SU-DHL-6 (cell line): ENCODE measurements at regions not wholly inside any gene's neighbourhood (a gene's known extent, or its start where the extent isn't known, plus 50 kb on each side); places are given as distances from the start of the nearest gene placed in this dataset.

Experiments
- H2AFZ ChIP-seq: fragments of 200-600 bp; sonication (generic); 2 replicates; pipeline ENCODE4 v1.6.1; 2014; ENCODE audit warnings: low read depth, mild to moderate bottlenecking, moderate library complexity, mixed read lengths, antibody characterized with exemption, low read length; ENCODE audit not compliant: severe bottlenecking
- H3F3A ChIP-seq: fragments of 200-600 bp; shearing (Covaris generic); 2 replicates; pipeline ENCODE4 v1.6.0; 2016; ENCODE audit warnings: antibody characterized with exemption, mild to moderate bottlenecking; ENCODE audit not compliant: insufficient read depth
- H3K27ac ChIP-seq: fragments of 200-600 bp; sonication (generic); 2 replicates; pipeline ENCODE4 v1.5.1; 2016; ENCODE audit warnings: low read depth, mild to moderate bottlenecking, low read length, moderate library complexity, mixed read lengths
- H3K27me3 ChIP-seq: fragments of 200-600 bp; sonication (generic), shearing (Covaris generic); 2 replicates; pipeline ENCODE4 v1.6.0; 2014; ENCODE audit warnings: mild to moderate bottlenecking, low read length
- H3K36me3 ChIP-seq: fragments of 200-600 bp; sonication (generic); 2 replicates; pipeline ENCODE4 v1.6.1; 2014; ENCODE audit warnings: mild to moderate bottlenecking, low read length, mixed read lengths
- H3K4me2 ChIP-seq: fragments of 300-600, 200-600 bp; shearing (Covaris generic), sonication (generic); 2 replicates; pipeline ENCODE4 v1.6.0; 2014; ENCODE audit warnings: low read length, low read depth, mild to moderate bottlenecking; ENCODE audit not compliant: poor library complexity, severe bottlenecking
- H3K4me3 ChIP-seq: fragments of 200-600 bp; sonication (generic); 2 replicates; pipeline ENCODE4 v1.5.1; 2014; ENCODE audit warnings: antibody characterized with exemption, low read length, mild to moderate bottlenecking, mixed read lengths; ENCODE audit not compliant: insufficient read depth, poor library complexity, severe bottlenecking
- H3K79me2 ChIP-seq: fragments of 200-600 bp; sonication (generic); 2 replicates; pipeline ENCODE4 v1.6.1; 2014; ENCODE audit warnings: mild to moderate bottlenecking, low read length, moderate library complexity; ENCODE audit not compliant: insufficient read depth
- H3K9ac ChIP-seq: fragments of 200-600 bp; sonication (generic); 2 replicates; pipeline ENCODE4 v1.7.0; 2014; ENCODE audit warnings: mild to moderate bottlenecking, low read length
- H3K9me2 ChIP-seq: fragments of 200-600 bp; sonication (generic); replicated peaks from 2 replicates; pipeline ENCODE4 v1.6.1; 2014; ENCODE audit warnings: low read length; ENCODE audit not compliant: insufficient read depth
- H3K9me3 ChIP-seq: fragments of 200-600 bp; sonication (generic); 2 replicates; pipeline ENCODE4 v1.6.1; 2014; ENCODE audit warnings: low read length, mixed read lengths; ENCODE audit not compliant: insufficient read depth
- H4K20me1 ChIP-seq: fragments of 200-600 bp; sonication (generic); 2 replicates; pipeline ENCODE4 v1.6.1; 2014; ENCODE audit warnings: low read depth, mild to moderate bottlenecking, antibody characterized with exemption, low read length, moderate library complexity, mixed read lengths
- CTCF ChIP-seq: fragments of 200-600 bp; sonication (generic); IDR thresholded peaks from one replicate; pipeline ENCODE4 v1.5.1; 2017; ENCODE audit warnings: antibody characterized with exemption, mild to moderate bottlenecking, low read length, moderate library complexity; ENCODE audit not compliant: insufficient read depth, poor library complexity, severe bottlenecking
- EZH2phosphoT487 ChIP-seq: fragments of 200-600 bp; sonication (generic), shearing (Covaris generic); conservative IDR thresholded peaks from 2 replicates; pipeline ENCODE4 v1.6.1; 2018; ENCODE audit warnings: mild to moderate bottlenecking, antibody characterized with exemption, low read length, moderate library complexity, mixed read lengths

DNA sequence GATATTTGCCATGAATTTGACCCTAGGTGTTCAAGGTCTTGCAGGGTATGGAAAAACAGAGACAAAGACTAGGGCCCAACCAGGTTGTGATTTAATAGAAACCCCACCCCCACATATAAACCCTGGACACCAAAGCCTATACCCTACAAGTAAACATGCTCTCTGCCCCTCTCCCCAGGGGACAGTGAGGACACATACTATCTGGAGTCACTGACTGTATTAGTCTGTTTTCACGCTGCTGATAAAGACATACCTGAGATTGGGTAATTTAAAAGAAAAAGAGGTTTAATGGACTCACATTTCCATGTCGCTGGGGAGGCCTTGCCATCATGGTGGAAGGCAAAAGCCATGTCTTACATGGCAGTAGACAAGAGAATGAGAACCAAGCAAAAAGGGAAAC, 88.3 kb downstream of the RAP2A start:
- Histone ChIP-seq H3K4me2 (no peak overlapping the region), H3K4me3 (no peak overlapping the region), H3K36me3 (no peaks in the 10 kb centered on the region), H3K27ac (no peak overlapping the region), H3K9me3 (no peaks in the 10 kb centered on the region), H3K9ac (no peak overlapping the region), H3K79me2 (no peaks in the 10 kb centered on the region), H4K20me1 (no peaks in the 10 kb centered on the region), H3K27me3 (no peaks in the 10 kb centered on the region), H3K9me2 (no peaks in the 10 kb centered on the region), H2AFZ (no peak overlapping the region), H3F3A (no peaks in the 10 kb centered on the region)
- TF ChIP-seq EZH2phosphoT487, result no peak

- Histone ChIP-seq H3K9me3 (no peaks in the 10 kb centered on the region), H3K27me3 (no peaks in the 10 kb centered on the region), H3K9me2 (no peaks in the 10 kb centered on the region), H3F3A (no peaks in the 10 kb centered on the region), H3K9ac (no peak overlapping the region), H4K20me1 (no peaks in the 10 kb centered on the region), H3K79me2 (no peaks in the 10 kb centered on the region), H3K27ac (no peak overlapping the region), H2AFZ (no peak overlapping the region), H3K36me3 (no peaks in the 10 kb centered on the region), H3K4me2 (no peak overlapping the region), H3K4me3 (no peak overlapping the region)
- no peak for TF ChIP-seq EZH2phosphoT487
- no peak for TF ChIP-seq CTCF
These were observed 92.6 kb downstream of the RAP2A start for GRCh38 chr13:97526556-97526955.

DNA sequence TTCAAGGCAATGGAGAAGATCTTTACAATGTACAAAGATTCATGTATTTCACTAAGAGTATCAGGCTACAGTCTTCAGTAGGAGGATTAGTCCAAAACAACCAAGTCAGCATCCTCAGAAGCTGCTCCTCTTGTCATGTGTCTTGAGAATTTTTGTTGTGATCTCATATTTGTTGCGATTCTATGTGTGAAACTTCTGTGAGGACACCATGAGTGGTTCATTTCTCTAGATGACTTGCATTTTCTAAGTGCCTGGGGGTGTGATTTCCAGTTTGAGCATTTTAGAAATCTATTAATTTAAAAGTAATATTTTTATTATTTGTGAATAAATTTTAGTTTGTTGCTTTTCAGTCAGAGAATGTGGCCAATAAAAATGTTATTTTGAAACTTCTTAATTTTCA, 94.5 kb downstream of the RAP2A start:
- H2AFZ ChIP-seq, result no peak overlapping the region
- H3K4me3 ChIP-seq, result no peak overlapping the region
- H3F3A ChIP-seq, result no peaks in the 10 kb centered on the region
- H3K9me2 ChIP-seq, result no peaks in the 10 kb centered on the region
- no peaks in the 10 kb centered on the region for H3K79me2 ChIP-seq
- TF ChIP-seq CTCF (no peak), EZH2phosphoT487 (no peak)
- H4K20me1 ChIP-seq, result no peaks in the 10 kb centered on the region
- H3K9ac ChIP-seq, result no peak overlapping the region
- H3K27ac ChIP-seq, result no peak overlapping the region
- no peaks in the 10 kb centered on the region for H3K27me3 ChIP-seq
- no peaks in the 10 kb centered on the region for H3K36me3 ChIP-seq
- H3K4me2 ChIP-seq, result no peak overlapping the region
- no peaks in the 10 kb centered on the region for H3K9me3 ChIP-seq

- no peak overlapping the region for H3K9ac ChIP-seq
- no peak overlapping the region for H3K27ac ChIP-seq
- no peak for TF ChIP-seq CTCF
- no peak for TF ChIP-seq EZH2phosphoT487
- H3K4me3 ChIP-seq, result no peak overlapping the region
- H3K9me2 ChIP-seq, result no peaks in the 10 kb centered on the region
- H3K79me2 ChIP-seq, result no peaks in the 10 kb centered on the region
- no peak overlapping the region for H3K4me2 ChIP-seq
- no peaks in the 10 kb centered on the region for H4K20me1 ChIP-seq
- no peaks in the 10 kb centered on the region for H3F3A ChIP-seq
- H3K36me3 ChIP-seq, result no peaks in the 10 kb centered on the region
- H2AFZ ChIP-seq, result no peak overlapping the region
- no peaks in the 10 kb centered on the region for H3K27me3 ChIP-seq
- H3K9me3 ChIP-seq, result no peaks in the 10 kb centered on the region
These were observed 100.6 kb downstream of the RAP2A start for GRCh38 chr13:97534540-97534939.
